HG02852 (cell line): ENCODE measurements at regions not wholly inside any gene's neighbourhood (a gene's known extent, or its start where the extent isn't known, plus 50 kb on each side); places are given as distances from the start of the nearest gene placed in this dataset.

Experiments used
- ATAC-seq: cut with Tn5 transposase; IDR thresholded peaks from one replicate; pipeline ENCODE4 v1.9.1; 2021; ENCODE audit warnings: mild to moderate bottlenecking, moderate library complexity; ENCODE audit not compliant: unreplicated experiment

- no peak for ATAC-seq
Observed at GRCh38 chr4:107120661-107121060, 84.5 kb upstream of the DKK2 start.

GRCh38 chr4:107117726-107118125, 81.6 kb upstream of the DKK2 start:
- ATAC-seq: no peak

- ATAC-seq: no peak
Observed at GRCh38 chr4:107115185-107115847, 79.2 kb upstream of the DKK2 start.

GRCh38 chr4:107114059-107114458, 77.9 kb upstream of the DKK2 start:
- no peak for ATAC-seq

- ATAC-seq: no peak
Observed at GRCh38 chr4:107098401-107098800, 62.3 kb upstream of the DKK2 start.

- ATAC-seq: no peak
Observed at GRCh38 chr4:107094976-107095375, 58.9 kb upstream of the DKK2 start.

- ATAC-seq: peak; percentile 78
Observed at GRCh38 chr4:107094332-107094731, 58.2 kb upstream of the DKK2 start.
